Sigmoid colon (tissue), 4 donors: ENCODE measurements at regions not wholly inside any gene's neighbourhood (a gene's known extent, or its start where the extent isn't known, plus 50 kb on each side); places are given as distances from the start of the nearest gene placed in this dataset.

Experiments used
- CTCF ChIP-seq, 4 experiments: fragments of 450-650 bp in 3 of 4; fragments of 200-600 bp in 1 of 4; IDR thresholded peaks; one replicate each; pipeline ENCODE4 v1.5.1; 2016 to 2019; ENCODE audit warnings: antibody characterized with exemption in 4 of 4, mild to moderate bottlenecking in 3 of 4, moderate library complexity in 2 of 4
- EP300 ChIP-seq, 4 donors: sonication (generic); formaldehyde crosslinking; IDR thresholded peaks; one replicate each; pipeline ENCODE4 v1.6.1; 2017; ENCODE audit warnings: antibody characterized with exemption in 4 of 4
- POLR2A ChIP-seq, 2 donors: fragments of 450-650 bp; IDR thresholded peaks; one replicate each; pipeline ENCODE4 v1.6.1; 2016; ENCODE audit warnings: antibody characterized with exemption in 2 of 2, mild to moderate bottlenecking in 2 of 2, moderate library complexity in 2 of 2
- POLR2AphosphoS5 ChIP-seq, 4 donors: sonication (generic); formaldehyde crosslinking; IDR thresholded peaks; one replicate each; pipeline ENCODE4 v1.6.1; 2017; ENCODE audit warnings: antibody characterized with exemption in 4 of 4

GRCh38 chr3:90076136-90076535 is 968.7 kb downstream of the EPHA3 start:
- no peak for TF ChIP-seq EP300 (IDR thresholded peaks at IDR 0.05)
- no peak for TF ChIP-seq CTCF (IDR thresholded peaks at IDR 0.05)
- TF ChIP-seq POLR2A (IDR thresholded peaks at IDR 0.05) = no peak
- TF ChIP-seq POLR2AphosphoS5 (IDR thresholded peaks at IDR 0.05) = no peak
